PC-3 (cell line): ENCODE measurements at regions not wholly inside any gene's neighbourhood (a gene's known extent, or its start where the extent isn't known, plus 50 kb on each side); places are given as distances from the start of the nearest gene placed in this dataset.

Source experiments
- ATAC-seq: fragments of 200-7000 bp; cut with Tn5 transposase; 2 replicates; pipeline ENCODE4 v1.9.1; 2020; ENCODE audit warnings: mild to moderate bottlenecking, moderate library complexity
- BruUV-seq: library from RNA; stranded (reverse); fragments of 400-500 nt; replicated peaks from 2 replicates; lab custom pipeline; 2021; lab: Mats Ljungman, UMichigan
- CTCF ChIA-PET: fragments of 300-600 bp; sonication (Branson Sonifier 250); formaldehyde crosslinking; loops from one replicate; lab custom pipeline; 2022; ENCODE audit warnings: antibody characterized with exemption; lab: Charles Lee
- POLR2A ChIA-PET: fragments of 300-600 bp; sonication (Branson Sonifier 250); formaldehyde crosslinking; loops from one replicate; lab custom pipeline; 2022; ENCODE audit warnings: antibody characterized with exemption; ENCODE audit not compliant: unreplicated experiment; lab: Charles Lee
- DNase-seq: peaks from one replicate; pipeline ENCODE4 v3.0.0-alpha.2; 2015
- H2AFZ ChIP-seq: fragments of 300-600 bp; sonication (generic); 2 replicates; pipeline ENCODE4 v1.6.0; 2016; ENCODE audit warnings: antibody characterized with exemption, low read length
- H3F3A ChIP-seq: fragments of 300-600 bp; sonication (generic); one replicate; pipeline ENCODE4 v1.6.0; 2017; ENCODE audit warnings: antibody characterized with exemption, low read length, control low read depth, mild to moderate bottlenecking; ENCODE audit not compliant: unreplicated experiment
- H3K27ac ChIP-seq: fragments of 300-600 bp; sonication (generic); 2 replicates; pipeline ENCODE4 v1.5.1; 2016; ENCODE audit warnings: mild to moderate bottlenecking, low read length
- H3K27me3 ChIP-seq: fragments of 300-600 bp; sonication (generic); 2 replicates; pipeline ENCODE4 v1.6.1; 2016; ENCODE audit warnings: low read length, mixed read lengths
- H3K36me3 ChIP-seq: fragments of 300-600 bp; sonication (generic); 2 replicates; pipeline ENCODE4 v1.6.1; 2016; ENCODE audit warnings: low read depth, mixed run types, low read length, mixed read lengths
- H3K4me1 ChIP-seq: fragments of 300-600 bp; sonication (generic); 2 replicates; pipeline ENCODE4 v1.5.1; 2016; ENCODE audit warnings: low read length; ENCODE audit not compliant: insufficient read depth
- H3K4me2 ChIP-seq: fragments of 300-600 bp; sonication (generic); 2 replicates; pipeline ENCODE4 v1.6.0; 2016; ENCODE audit warnings: low read length
- H3K4me3 ChIP-seq: fragments of 300-600 bp; sonication (generic); 2 replicates; pipeline ENCODE4 v1.5.1; 2016; ENCODE audit warnings: mild to moderate bottlenecking, low read length, mixed read lengths
- H3K79me2 ChIP-seq: fragments of 300-600 bp; sonication (generic); 2 replicates; pipeline ENCODE4 v1.6.1; 2017; ENCODE audit warnings: low read length, mixed read lengths
- H3K9ac ChIP-seq: fragments of 300-600 bp; sonication (generic); 2 replicates; pipeline ENCODE4 v1.6.0; 2016; ENCODE audit warnings: mild to moderate bottlenecking, low read length
- H3K9me2 ChIP-seq: fragments of 300-600 bp; sonication (generic); replicated peaks from 2 replicates; pipeline ENCODE4 v1.6.1; 2016; ENCODE audit warnings: mixed run types, low read length, mixed read lengths
- H3K9me3 ChIP-seq: fragments of 300-600 bp; sonication (generic); 2 replicates; pipeline ENCODE4 v1.6.1; 2016; ENCODE audit warnings: low read length, mixed read lengths
- H4K20me1 ChIP-seq: fragments of 300-600 bp; sonication (generic); 2 replicates; pipeline ENCODE4 v1.6.1; 2016; ENCODE audit warnings: low read length, mixed read lengths
- EZH2 ChIP-seq: fragments of 300-600 bp; sonication (generic); IDR thresholded peaks from one replicate; pipeline ENCODE4 v1.6.1; 2017; ENCODE audit warnings: antibody characterized with exemption, mild to moderate bottlenecking, low read length; ENCODE audit not compliant: unreplicated experiment
- EZH2phosphoT487 ChIP-seq: fragments of 300-600 bp; sonication (generic); IDR thresholded peaks from 2 replicates; pipeline ENCODE4 v1.6.1; 2018; ENCODE audit warnings: mild to moderate bottlenecking, antibody characterized with exemption, low read length, borderline replicate concordance
- intact Hi-C: fragments of 100-400 bp; cut with micrococcal nuclease; formaldehyde crosslinking; loops from 2 replicates; pipeline ENCODE4 v1.9.0; 2023
- TF ChIP-seq, protein P1 (sequence below): fragments of 300-600 bp; sonication (generic); conservative IDR thresholded peaks from 2 replicates; pipeline ENCODE4 v1.5.1; 2017; ENCODE audit warnings: antibody characterized with exemption, low read depth, mild to moderate bottlenecking, low read length

- H3K36me3 ChIP-seq: no peaks in the 10 kb centered on the region
- H3K27me3 ChIP-seq: no peaks in the 10 kb centered on the region
- H3K4me2 ChIP-seq: no peak overlapping the region
- H3K79me2 ChIP-seq: no peaks in the 10 kb centered on the region
- no peak overlapping the region for H2AFZ ChIP-seq
- no peak for TF ChIP-seq EZH2phosphoT487
- no peak for TF ChIP-seq EZH2
- TF ChIP-seq, protein P1, sequence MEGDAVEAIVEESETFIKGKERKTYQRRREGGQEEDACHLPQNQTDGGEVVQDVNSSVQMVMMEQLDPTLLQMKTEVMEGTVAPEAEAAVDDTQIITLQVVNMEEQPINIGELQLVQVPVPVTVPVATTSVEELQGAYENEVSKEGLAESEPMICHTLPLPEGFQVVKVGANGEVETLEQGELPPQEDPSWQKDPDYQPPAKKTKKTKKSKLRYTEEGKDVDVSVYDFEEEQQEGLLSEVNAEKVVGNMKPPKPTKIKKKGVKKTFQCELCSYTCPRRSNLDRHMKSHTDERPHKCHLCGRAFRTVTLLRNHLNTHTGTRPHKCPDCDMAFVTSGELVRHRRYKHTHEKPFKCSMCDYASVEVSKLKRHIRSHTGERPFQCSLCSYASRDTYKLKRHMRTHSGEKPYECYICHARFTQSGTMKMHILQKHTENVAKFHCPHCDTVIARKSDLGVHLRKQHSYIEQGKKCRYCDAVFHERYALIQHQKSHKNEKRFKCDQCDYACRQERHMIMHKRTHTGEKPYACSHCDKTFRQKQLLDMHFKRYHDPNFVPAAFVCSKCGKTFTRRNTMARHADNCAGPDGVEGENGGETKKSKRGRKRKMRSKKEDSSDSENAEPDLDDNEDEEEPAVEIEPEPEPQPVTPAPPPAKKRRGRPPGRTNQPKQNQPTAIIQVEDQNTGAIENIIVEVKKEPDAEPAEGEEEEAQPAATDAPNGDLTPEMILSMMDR: no peak
- H3K9ac ChIP-seq: no peak overlapping the region
- no peaks in the 10 kb centered on the region for H3K4me1 ChIP-seq
- DNase-seq (peak; percentile 13), ATAC-seq (no peak)
- H3K9me3 ChIP-seq: no peaks in the 10 kb centered on the region
- H3K9me2 ChIP-seq: no peaks in the 10 kb centered on the region
- no peak overlapping the region for H3K4me3 ChIP-seq
- no peak overlapping the region for H3K27ac ChIP-seq
- ChIA-PET CTCF (no interaction called here), POLR2A (no interaction called here)
- no peaks in the 10 kb centered on the region for H3F3A ChIP-seq
- BruUV-seq: no TSS peak
- no peaks in the 10 kb centered on the region for H4K20me1 ChIP-seq
- intact Hi-C loops: no loop called here
Measured at GRCh38 chr4:4780729-4781244, 78.7 kb upstream of the MSX1 start.

- DNase-seq: no peak
- CTCF ChIA-PET: no interaction called here
- POLR2A ChIA-PET: no interaction called here
- Histone ChIP-seq H3K9me3 (no peaks in the 10 kb centered on the region), H3K27ac (no peak overlapping the region), H3K36me3 (no peaks in the 10 kb centered on the region), H3K4me2 (no peak overlapping the region), H3K4me1 (no peaks in the 10 kb centered on the region), H3K27me3 (no peaks in the 10 kb centered on the region), H4K20me1 (no peaks in the 10 kb centered on the region), H3K4me3 (no peak overlapping the region), H2AFZ (no peak overlapping the region), H3K9me2 (no peaks in the 10 kb centered on the region), H3F3A (no peaks in the 10 kb centered on the region), H3K9ac (no peak overlapping the region), H3K79me2 (no peaks in the 10 kb centered on the region)
- no TSS peak for BruUV-seq
- intact Hi-C loops: no loop called here
- TF ChIP-seq, protein P1: no peak
- ATAC-seq: no peak
Measured at GRCh38 chr4:4779486-4779885, 80.0 kb upstream of the MSX1 start.

- Histone ChIP-seq H3F3A (no peaks in the 10 kb centered on the region), H3K27ac (no peak overlapping the region), H3K9me3 (no peaks in the 10 kb centered on the region), H2AFZ (no peak overlapping the region), H3K9ac (no peak overlapping the region), H4K20me1 (no peaks in the 10 kb centered on the region), H3K4me1 (no peaks in the 10 kb centered on the region), H3K27me3 (no peaks in the 10 kb centered on the region), H3K4me3 (no peak overlapping the region), H3K4me2 (no peak overlapping the region), H3K79me2 (no peaks in the 10 kb centered on the region), H3K36me3 (no peaks in the 10 kb centered on the region), H3K9me2 (no peaks in the 10 kb centered on the region)
- no peak for TF ChIP-seq EZH2phosphoT487
- TF ChIP-seq, protein P1: no peak
- TF ChIP-seq EZH2: no peak
- ATAC-seq (no peak), DNase-seq (no peak)
- intact Hi-C loops: no loop called here
- POLR2A ChIA-PET: no interaction called here
- no TSS peak for BruUV-seq
- CTCF ChIA-PET: no interaction called here
Measured at GRCh38 chr4:4779054-4779453, 80.4 kb upstream of the MSX1 start.
